Right renal cortex interstitium (tissue), 3 donors: ENCODE measurements at regions not wholly inside any gene's neighbourhood (a gene's known extent, or its start where the extent isn't known, plus 50 kb on each side); places are given as distances from the start of the nearest gene placed in this dataset.
A peak's percentile ranks its signal among the peaks of the same experiment; 100 is the strongest.

Experiments used
- DNase-seq, 3 donors: peaks; one replicate each; pipeline ENCODE4 v3.0.0-alpha.2; 2013; ENCODE audit warnings: low read depth in 3 of 3, low spot score in 2 of 3

GRCh38 chr10:131424836-131425491 lies 113.4 kb upstream of the TCERG1L start:
- no peak for DNase-seq

GRCh38 chr10:131425752-131426533 lies 114.4 kb upstream of the TCERG1L start:
- no peak for DNase-seq

- no peak for DNase-seq
Measured at GRCh38 chr10:131426534-131426898, 115.0 kb upstream of the TCERG1L start.

- DNase-seq: peak in 1 of 3 donors; percentile 61
Measured at GRCh38 chr10:131427281-131427680, 115.8 kb upstream of the TCERG1L start.

DNA sequence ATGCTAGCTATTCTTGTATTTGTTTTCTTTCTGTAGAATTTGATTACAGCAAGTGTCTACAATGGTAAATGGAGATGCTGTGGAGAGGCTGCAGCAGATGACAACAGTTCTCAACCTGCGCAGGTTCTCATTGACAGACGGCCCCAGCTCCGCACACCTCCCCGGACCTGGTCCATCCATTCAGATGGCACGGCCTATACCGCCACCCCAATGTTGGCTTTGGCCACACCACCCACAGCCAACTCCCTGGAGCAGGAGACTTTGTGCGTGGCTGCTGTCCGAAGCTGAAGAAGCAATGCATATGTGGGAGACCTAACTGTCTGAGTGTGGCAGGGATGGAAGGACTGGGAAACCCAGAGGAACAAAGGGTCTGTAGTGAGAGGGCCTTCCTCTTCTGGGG lies 116.4 kb upstream of the TCERG1L start:
- no peak for DNase-seq

GRCh38 chr10:131429141-131429540 lies 117.6 kb upstream of the TCERG1L start:
- no peak for DNase-seq

GRCh38 chr10:131429942-131430341 lies 118.4 kb upstream of the TCERG1L start:
- no peak for DNase-seq

- no peak for DNase-seq
Measured at GRCh38 chr10:131430716-131431412, 119.3 kb upstream of the TCERG1L start.

DNA sequence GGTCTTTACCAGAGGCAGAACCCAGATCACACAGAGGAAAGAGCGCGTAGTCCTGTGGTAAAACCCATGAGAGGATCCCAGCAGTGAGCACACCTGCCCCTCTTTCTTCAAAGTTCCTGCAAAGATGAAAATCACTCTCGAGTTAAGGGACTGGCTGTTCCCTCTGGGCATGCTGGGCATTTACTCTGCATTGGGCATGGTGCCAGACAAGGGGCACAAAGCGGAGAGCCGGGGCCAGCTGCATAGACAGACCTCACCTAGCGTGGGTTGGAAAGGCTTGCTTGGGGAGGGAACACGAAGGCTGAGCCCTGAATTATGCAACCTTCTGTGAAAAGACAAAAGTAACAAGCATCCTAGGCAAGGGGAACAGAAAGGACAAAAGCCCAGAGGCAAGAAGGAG lies 120.0 kb upstream of the TCERG1L start:
- DNase-seq: no peak

- no peak for DNase-seq
Measured at GRCh38 chr10:131431978-131432690, 120.6 kb upstream of the TCERG1L start.

DNA sequence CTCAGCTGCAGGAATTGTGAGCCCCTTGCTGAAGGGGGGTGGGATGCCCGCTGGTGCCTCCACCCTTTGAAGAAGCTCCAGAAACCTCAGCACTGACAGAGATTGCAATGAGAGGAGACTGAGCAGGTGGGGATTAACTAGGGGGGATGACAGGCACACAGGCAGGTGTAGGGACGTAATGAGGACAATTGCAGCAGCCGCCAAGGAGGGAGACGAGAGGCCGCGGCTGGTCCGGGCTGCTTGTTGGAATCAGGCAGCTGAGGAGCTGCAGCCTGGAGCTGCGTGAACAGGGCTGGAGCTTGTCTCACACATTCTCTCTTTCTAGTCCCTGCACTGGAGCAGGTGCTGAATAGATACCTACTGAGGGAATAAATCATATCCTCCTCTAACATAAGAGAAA lies 122.0 kb upstream of the TCERG1L start:
- no peak for DNase-seq

GRCh38 chr10:131435232-131435631 lies 123.7 kb upstream of the TCERG1L start:
- DNase-seq: no peak

GRCh38 chr10:131435760-131436457 lies 124.4 kb upstream of the TCERG1L start:
- no peak for DNase-seq

- DNase-seq: no peak
Measured at GRCh38 chr10:131436458-131436857, 124.9 kb upstream of the TCERG1L start.

- no peak for DNase-seq
Measured at GRCh38 chr10:131437556-131438475, 126.3 kb upstream of the TCERG1L start.

DNA sequence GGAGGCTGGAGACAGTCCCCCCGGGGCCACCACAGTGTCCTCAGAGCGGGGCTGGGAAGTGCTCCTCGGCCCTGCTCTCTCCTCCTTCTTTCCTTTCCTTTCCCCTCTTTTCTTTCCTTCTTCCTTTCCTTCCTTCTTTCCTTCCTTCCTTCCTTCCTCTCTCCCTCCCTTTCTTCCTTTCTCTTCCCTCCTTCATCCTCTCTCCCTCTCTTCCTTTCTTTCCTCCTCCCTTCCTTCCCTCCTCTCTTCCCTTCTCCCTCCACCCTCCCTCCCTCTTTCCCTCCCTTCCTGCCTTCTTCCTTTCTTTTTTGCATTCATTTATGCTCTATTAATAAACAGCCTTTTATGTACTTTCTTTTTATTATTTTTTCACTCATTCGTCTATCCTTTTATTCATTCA lies 127.1 kb upstream of the TCERG1L start:
- DNase-seq: no peak

DNA sequence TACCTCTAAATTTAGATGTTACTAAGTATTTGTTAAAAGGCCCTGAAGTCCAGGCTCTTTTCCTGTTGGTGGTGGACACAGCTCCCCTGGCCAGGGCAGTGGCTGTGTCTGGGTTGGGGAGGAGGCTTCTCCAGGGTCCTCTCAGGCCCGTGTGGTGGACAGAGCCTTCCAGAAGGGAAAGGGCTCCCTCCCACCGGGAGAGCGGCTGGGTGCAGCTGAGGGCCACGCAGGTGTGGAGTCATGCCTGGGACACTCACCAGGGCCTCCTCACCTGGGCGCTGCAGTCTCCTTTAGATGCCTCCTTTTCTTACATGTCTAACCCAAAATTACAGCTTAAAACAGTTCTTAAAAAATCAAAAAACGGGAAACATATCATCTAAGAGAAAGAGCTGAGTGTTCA lies 128.2 kb upstream of the TCERG1L start:
- DNase-seq: no peak

DNA sequence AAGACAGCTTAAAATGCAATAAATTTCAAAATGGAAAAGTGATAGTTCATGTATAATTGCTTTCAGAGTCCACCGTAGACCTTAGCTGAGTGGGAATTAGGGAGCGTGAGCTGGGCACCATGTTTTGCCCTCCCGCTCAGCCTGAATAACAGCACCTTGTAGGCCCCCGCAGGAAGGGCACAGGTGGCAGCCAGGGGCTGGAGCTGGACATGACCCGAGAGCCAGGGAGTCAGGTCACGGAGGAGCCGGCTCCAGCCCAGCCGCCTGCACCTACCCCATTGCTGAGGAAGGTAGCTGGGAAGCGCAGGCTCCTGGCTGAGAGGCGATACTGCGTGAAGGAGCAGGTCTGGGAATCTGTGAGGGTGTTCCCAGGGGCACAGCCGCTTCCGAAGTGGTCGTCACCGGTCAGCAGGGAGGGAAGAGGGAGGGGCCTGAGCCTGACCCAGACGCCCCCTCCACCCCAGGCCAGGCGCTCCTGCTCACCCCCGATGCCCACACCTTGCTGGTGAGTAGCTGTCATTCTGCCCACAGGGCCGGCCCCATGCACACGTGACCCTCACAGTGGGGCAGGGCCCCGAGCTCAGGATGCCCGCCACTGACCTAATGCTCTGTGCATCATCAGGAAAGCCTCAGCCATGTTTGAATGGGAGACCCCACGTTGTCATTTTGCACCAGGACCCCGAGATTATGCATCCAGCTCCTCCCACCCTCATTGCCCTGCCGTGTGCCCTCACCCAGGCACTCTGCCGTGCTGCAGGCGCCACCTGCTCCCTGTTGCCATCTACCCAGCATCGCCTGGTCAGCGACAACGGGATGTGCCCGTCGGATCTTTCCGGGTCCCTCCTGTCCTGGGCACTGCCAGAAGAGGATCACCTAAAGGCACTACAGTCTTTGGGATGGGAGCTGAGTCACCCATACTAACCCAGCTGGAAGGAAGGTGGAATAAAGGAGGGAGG lies 129.2 kb upstream of the TCERG1L start:
- DNase-seq: no peak
